ENCODE measurements at regions not wholly inside any gene's neighbourhood (a gene's known extent, or its start where the extent isn't known, plus 50 kb on each side); places are given as distances from the start of the nearest gene placed in this dataset.

- DNase-seq, result no peak
Measured at GRCh38 chr6:43879722-43880121, 109.7 kb downstream of the VEGFA start.

- no peak for DNase-seq
Measured at GRCh38 chr6:43878823-43879495, 108.9 kb downstream of the VEGFA start.

DNA sequence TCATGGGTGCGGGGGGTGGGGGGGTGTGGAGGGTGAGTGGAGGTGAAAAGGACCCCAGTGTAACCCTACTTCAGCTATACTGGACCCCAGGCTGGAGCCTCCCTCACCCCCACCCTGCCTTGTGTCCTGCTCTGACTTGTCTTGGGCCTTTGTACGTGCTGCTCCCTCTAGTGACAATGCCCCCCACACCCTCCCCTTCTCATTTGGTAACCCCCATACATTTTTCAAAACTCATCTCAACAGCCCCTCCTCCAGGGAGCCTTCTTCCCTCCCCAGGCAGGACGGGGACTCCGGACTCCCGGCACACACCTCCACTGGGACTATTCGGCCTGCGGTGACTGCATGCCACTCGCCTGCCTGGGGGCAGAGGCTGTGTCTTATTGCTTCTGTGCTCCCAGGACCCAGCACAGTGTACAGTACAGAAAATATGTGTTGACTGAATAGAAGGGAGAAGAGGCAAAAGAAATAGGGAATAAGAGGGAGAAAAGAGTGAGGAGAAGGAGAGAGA lies 108.2 kb downstream of the VEGFA start:
- DNase-seq, result no peak

GRCh38 chr6:43877463-43878126 lies 107.6 kb downstream of the VEGFA start:
- no peak for DNase-seq

GRCh38 chr6:43877036-43877435 lies 107.0 kb downstream of the VEGFA start:
- DNase-seq, result no peak

DNA sequence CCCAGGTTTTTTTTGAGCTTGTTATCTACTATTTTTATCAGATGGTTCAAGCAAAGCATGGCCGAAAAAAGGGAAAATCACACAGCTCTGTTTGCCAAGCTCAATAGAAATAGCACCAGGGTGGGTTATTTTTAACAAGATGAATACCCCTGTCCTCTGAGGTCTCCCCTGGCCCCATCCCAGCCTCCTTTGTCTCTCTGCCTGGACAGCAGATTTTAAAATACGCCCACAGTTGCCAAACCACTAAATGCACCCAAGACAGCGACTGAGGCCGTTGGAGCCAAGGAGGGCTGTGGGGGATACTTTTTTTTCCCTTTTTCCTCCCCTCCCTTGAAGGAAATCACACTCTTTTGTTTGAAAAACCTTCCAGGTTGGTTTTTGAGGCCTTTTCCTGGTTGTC lies 106.6 kb downstream of the VEGFA start:
- no peak for DNase-seq

- DNase-seq, result no peak
Measured at GRCh38 chr6:43875849-43876572, 106.0 kb downstream of the VEGFA start.

DNA sequence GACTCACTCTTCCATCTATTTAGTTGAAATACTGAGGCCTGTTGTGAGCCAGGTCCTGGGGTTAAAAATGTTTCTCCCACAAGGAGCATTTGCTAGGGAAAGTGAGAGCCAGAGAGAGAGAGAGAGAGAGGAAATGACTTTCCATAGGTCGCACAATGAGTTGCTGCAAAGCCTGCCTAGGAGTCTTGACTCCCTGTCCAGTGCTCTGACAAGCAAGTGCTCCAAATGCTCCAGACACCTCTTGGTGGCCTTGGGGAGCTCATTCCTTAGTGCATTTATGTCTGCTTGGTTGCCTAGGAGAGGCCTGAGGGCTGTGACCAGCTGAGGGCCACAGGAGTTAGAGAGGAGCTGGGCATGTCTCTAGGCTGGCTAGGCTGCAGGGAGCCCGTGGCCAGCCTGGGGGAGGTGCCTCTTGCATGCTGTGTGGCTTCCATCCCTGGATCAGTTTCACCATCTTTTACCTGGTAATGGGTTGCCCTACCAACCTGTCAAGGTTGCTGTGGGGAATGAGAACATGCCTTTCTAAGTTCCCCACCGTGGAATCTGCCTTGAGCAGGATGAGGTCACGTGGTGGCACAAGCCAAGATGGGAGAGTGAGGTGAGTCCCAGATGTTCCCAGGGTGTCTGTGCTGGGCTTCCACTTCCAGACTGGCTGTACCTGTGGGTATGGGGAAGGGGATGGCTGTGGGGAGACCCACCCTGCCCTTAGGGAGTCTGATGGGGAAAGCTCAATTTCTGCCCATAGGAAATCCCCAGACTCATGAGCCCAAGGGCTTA lies 105.0 kb downstream of the VEGFA start:
- DNase-seq, result no peak

DNA sequence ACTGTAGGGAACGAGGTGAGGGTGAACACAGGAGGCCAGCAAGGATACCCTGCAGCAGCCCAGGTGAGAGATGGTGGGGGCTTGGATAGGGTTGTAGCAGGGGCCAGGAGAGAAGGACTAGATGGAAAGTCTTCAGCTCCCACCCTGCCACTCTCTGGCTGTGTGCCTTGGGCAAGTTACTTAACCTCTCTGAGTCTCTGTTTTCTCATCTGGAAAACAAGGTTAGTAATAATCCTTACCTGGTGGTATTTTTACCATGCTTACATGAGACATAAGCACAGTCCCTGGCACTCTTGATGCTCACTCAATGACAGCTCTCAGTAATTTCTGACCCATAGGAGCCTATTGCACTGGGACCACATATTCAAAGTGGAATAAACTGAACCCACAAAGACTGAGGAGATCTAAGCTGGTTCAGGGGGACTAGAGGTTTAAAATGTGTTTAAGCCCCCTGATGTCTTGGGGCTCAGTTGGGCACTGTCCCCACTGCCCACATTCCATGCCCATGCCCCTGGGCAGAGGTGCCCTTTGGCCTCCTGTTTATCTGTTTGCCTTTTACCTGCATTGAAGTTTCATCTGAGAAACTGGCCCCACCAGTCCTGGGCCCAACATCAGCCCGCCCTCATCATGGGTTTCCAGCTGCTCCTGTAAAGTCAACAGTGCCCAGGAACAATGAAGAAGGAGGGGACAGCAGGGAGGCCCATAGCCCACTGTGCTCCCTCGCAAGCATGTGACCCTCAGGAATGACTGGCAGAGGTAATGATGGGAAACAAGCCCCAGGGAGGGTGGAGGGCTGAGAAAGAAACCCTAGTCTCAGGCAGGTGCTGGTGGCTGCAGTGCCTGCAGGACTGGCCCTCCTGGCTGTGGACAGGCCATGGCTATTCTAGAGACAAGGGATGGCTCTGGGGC lies 104.0 kb downstream of the VEGFA start:
- no peak for DNase-seq

GRCh38 chr6:43871933-43872332 lies 101.9 kb downstream of the VEGFA start:
- no peak for DNase-seq

- no peak for DNase-seq
Measured at GRCh38 chr6:43871284-43871683, 101.3 kb downstream of the VEGFA start.

GRCh38 chr6:43870660-43871061 lies 100.7 kb downstream of the VEGFA start:
- peak; percentile 74 for DNase-seq

DNA sequence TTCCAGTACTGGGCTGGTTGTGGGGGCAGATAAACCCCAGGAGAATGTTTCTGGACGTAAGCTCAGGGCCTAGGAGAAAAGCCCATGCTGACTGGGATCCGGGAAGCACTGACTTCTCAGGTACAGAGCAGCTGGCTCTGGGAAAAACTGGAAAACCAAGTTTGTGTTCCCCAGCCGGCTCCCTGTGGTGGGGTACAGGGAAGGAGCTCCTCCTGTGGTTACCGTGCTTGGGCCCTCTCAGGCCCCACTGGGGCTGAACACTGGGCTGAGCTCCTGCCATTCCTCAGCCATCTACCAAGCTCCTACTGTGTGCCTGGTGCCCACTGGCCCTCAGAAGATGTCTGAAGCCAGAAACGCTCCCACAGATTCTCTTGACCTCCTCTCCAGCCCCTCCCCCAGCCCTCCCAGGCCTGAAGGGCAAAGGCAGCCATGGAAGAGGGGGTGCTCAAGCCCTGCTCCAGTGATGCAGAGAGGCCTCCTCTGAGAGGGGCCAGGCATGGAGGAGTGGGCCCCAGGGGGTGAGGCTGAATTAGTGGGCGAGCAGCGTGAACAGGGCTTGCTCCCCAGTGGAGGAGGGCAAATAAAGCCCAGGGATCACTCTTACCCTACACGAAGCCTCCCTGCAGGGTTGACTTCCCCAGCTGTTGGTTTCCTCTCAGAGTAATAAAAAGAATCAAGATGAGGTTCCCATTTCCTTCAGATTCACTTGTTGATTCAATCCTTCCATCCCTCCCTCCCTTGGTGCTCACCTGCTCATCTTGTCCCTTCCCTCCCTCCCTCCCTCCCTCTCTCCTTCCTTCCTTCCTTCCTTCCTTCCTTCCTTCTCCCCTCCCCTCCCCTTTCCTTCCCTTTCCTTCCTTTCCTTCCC lies 100.0 kb downstream of the VEGFA start:
- DNase-seq, result no peak

GRCh38 chr6:43869079-43869710 lies 99.2 kb downstream of the VEGFA start:
- DNase-seq, result no peak

DNA sequence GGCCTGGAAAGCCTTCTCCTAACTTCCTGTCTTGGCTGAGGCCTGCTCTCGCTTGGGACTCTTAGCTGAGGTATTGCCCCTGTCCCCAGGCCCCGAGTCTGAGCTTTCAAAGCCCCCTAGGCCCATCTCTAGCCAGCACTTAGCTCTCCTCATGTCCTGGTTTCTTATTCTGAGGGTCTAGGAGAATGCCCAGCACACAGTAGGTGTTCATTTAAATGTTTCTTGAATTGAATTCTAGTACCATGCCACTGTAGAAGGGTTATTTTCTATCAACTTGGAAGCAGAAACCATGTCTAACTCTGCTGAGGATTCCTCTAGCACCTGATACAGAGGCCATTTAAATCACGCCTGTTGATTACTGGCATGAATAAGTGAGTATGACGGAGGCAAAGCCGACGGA lies 98.5 kb downstream of the VEGFA start:
- no peak for DNase-seq

- DNase-seq, result no peak
Measured at GRCh38 chr6:43867996-43868395, 98.0 kb downstream of the VEGFA start.

GRCh38 chr6:43867246-43867645 lies 97.2 kb downstream of the VEGFA start:
- DNase-seq, result no peak

DNA sequence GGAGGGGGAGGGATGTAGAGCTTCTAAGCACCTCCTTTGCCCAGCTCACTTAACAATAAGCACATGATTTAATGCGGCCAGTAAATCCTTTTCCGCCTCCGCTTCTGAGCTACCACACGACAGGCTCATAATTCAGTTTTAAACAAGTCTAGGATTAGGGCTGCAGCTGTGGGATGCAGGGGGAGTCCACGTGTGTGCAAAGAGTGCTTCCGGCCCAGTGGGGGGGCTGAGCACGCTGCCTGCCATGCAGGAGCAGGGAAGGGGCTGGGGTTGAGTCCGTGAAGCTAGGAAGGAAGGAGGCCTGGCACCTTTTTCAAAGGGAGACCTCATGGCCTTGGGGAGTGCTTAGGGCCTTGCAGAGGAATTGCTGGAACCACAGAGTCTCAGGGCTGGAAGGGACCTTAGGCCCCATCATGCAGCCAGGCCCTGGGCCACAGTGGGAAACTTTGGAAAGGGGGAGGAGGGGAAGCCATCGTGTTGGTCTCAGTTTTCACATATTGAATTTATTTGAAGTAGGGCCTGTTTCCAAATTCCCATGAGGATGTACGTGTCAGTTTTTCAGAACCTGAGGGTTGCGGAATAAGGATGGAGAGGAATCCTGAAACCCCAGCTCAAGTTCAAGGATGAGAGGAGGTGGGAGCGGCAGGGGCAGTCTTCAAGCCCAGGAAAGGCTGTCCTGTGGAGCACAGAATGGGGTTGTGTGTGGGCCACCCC lies 96.1 kb downstream of the VEGFA start:
- peak; percentile 85 for DNase-seq

DNA sequence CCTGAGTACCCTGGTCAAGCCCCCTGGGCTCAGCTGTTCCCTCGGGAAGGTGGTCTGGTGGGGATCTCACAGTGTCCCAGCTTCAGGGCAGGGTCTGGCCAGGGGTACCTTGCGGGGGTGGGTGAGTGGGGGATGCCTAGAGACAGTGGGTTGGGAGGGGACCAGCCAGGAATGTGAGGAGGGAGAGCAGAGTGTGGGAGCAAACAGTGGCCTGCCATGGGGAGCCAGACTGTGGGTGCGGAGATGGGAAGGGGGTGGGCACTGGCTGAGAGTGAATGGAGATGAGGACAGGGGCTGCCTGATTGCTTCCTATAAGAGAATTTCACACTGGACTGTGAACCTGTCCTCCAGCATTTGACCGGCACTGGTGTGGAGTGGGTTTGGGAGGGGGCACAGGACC lies 95.1 kb downstream of the VEGFA start:
- no peak for DNase-seq

GRCh38 chr6:43862925-43863324 lies 92.9 kb downstream of the VEGFA start:
- no peak for DNase-seq

All from fibroblast of skin of right quadriceps (primary cell).